Activated naive CD4-positive, alpha-beta T cell (primary cell): ENCODE measurements at regions not wholly inside any gene's neighbourhood (a gene's known extent, or its start where the extent isn't known, plus 50 kb on each side); places are given as distances from the start of the nearest gene placed in this dataset.
"Not testable (repeated sequence)": the region's sequence is repeated elsewhere in the genome, so short reads cannot be mapped to it uniquely, and the experiment has no call there.

ENCODE experiments used
- DNase-seq, 4 experiments: peaks; one replicate each; lab custom pipeline; 2025; lab: John Stamatoyannopoulos, UW

GRCh38 chr12:34190054-34190453, 167.8 kb downstream of the ALG10 start:
- DNase-seq: no peak

- no peak for DNase-seq
These were observed 176.6 kb downstream of the ALG10 start for GRCh38 chr12:34198924-34199323.

GRCh38 chr12:34203866-34204620, 181.7 kb downstream of the ALG10 start:
- no peak for DNase-seq

- no peak for DNase-seq
These were observed 182.6 kb downstream of the ALG10 start for GRCh38 chr12:34204830-34205285.

GRCh38 chr12:34205401-34205800, 183.1 kb downstream of the ALG10 start:
- no peak for DNase-seq

- no peak for DNase-seq
These were observed 183.9 kb downstream of the ALG10 start for GRCh38 chr12:34206061-34206785.

- DNase-seq: no peak
These were observed 185.6 kb downstream of the ALG10 start for GRCh38 chr12:34207858-34208257.

- no peak for DNase-seq
These were observed 186.3 kb downstream of the ALG10 start for GRCh38 chr12:34208331-34209258.

- no peak for DNase-seq
These were observed 187.1 kb downstream of the ALG10 start for GRCh38 chr12:34209259-34209835.

GRCh38 chr12:34210183-34210582, 187.9 kb downstream of the ALG10 start:
- no peak for DNase-seq

GRCh38 chr12:34210689-34211530, 188.6 kb downstream of the ALG10 start:
- DNase-seq: no peak

GRCh38 chr12:34212651-34213050, 190.4 kb downstream of the ALG10 start:
- no peak for DNase-seq

- no peak for DNase-seq
These were observed 191.7 kb downstream of the ALG10 start for GRCh38 chr12:34214011-34214410.

GRCh38 chr12:34215213-34215892, 193.1 kb downstream of the ALG10 start:
- DNase-seq: no peak

- DNase-seq: no peak
These were observed 193.6 kb downstream of the ALG10 start for GRCh38 chr12:34215893-34216285.

- DNase-seq: no peak
These were observed 195.4 kb downstream of the ALG10 start for GRCh38 chr12:34217660-34218059.

- DNase-seq: peak in 3 of 4 experiments; percentile 12 to 31 (median 24)
These were observed 196.1 kb downstream of the ALG10 start for GRCh38 chr12:34218193-34219045.

GRCh38 chr12:34219046-34219770, 196.9 kb downstream of the ALG10 start:
- no peak for DNase-seq

GRCh38 chr12:34220079-34220478, 197.8 kb downstream of the ALG10 start:
- not testable (repeated sequence) for DNase-seq
